Panc1 (cell line): ENCODE measurements at regions not wholly inside any gene's neighbourhood (a gene's known extent, or its start where the extent isn't known, plus 50 kb on each side); places are given as distances from the start of the nearest gene placed in this dataset.

ENCODE experiments used
- POLR2AphosphoS5 ChIP-seq: IDR thresholded peaks from 2 replicates; pipeline ENCODE4 v1.6.1; 2012; ENCODE audit warnings: mild to moderate bottlenecking, low read depth, low read length, moderate library complexity
- REST ChIP-seq, 2 experiments: IDR thresholded peaks; 2 replicates each; pipeline ENCODE4 v1.6.1; 2011 to 2012; ENCODE audit warnings: low read depth in 2 of 2, control low read depth in 1 of 2, low read length in 1 of 2, mild to moderate bottlenecking in 1 of 2, moderate library complexity in 1 of 2; ENCODE audit not compliant: insufficient read depth in 1 of 2
- SIN3A ChIP-seq: IDR thresholded peaks from 2 replicates; pipeline ENCODE4 v1.6.1; 2012; ENCODE audit warnings: low read depth, mild to moderate bottlenecking, low read length, moderate library complexity, borderline replicate concordance; ENCODE audit not compliant: insufficient read depth
- TCF7L2 ChIP-seq: IDR thresholded peaks from 2 replicates; pipeline ENCODE4 v1.6.1; 2011; ENCODE audit warnings: mild to moderate bottlenecking, low read depth, low read length, inconsistent platforms
- TF ChIP-seq, protein P1 (sequence below): fragments of 450-650 bp; IDR thresholded peaks from 2 replicates; pipeline ENCODE4 v1.5.1; 2017; ENCODE audit warnings: mild to moderate bottlenecking

DNA sequence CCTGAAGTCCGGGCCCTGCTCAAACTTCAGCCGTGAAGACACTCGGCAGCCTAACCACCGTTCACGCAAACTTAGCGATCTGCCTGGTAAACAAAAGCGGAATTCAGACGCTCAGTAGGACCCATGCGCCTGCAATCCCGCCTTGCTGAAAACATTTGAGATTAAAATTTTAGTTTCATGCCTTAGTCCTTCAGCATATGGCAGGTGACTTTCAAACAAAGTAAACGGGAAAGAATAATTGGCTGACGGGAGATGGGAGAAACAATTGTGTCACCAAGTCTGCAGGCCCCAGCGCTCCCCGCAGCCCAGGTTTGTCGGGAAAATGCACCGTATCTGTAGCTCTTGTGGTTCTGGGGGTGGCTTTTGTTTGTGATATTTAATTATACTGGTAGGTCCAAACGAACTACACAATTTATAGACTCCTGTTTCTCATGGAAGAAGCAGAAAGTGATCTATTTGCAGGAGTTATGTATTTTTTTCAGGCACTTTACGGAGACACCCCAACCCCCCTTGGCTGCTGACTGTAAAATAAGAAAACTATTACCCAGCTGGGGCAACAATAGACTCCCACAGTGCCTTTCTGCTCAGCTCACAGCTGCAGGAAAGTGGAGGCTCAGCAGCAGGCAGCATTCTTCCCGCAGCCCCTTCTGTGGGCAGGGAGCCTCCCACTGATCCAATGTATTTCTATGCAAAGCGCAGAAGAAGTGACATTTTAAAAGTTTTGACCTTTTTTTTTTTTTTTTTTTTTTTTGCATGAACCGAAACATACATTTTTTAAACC, 94.8 kb downstream of the SOX1 start:
- TF ChIP-seq POLR2AphosphoS5 (no peak), REST (IDR thresholded peaks at IDR 0.05; ENCODE audit: insufficient read depth in 1 of 2, low read depth in 2 of 2, low read length in 1 of 2) (no peak), SIN3A (no peak), TCF7L2 (no peak)
- TF ChIP-seq, protein P1, sequence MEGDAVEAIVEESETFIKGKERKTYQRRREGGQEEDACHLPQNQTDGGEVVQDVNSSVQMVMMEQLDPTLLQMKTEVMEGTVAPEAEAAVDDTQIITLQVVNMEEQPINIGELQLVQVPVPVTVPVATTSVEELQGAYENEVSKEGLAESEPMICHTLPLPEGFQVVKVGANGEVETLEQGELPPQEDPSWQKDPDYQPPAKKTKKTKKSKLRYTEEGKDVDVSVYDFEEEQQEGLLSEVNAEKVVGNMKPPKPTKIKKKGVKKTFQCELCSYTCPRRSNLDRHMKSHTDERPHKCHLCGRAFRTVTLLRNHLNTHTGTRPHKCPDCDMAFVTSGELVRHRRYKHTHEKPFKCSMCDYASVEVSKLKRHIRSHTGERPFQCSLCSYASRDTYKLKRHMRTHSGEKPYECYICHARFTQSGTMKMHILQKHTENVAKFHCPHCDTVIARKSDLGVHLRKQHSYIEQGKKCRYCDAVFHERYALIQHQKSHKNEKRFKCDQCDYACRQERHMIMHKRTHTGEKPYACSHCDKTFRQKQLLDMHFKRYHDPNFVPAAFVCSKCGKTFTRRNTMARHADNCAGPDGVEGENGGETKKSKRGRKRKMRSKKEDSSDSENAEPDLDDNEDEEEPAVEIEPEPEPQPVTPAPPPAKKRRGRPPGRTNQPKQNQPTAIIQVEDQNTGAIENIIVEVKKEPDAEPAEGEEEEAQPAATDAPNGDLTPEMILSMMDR: no peak
